GM12878 (cell line): ENCODE measurements at regions not wholly inside any gene's neighbourhood (a gene's known extent, or its start where the extent isn't known, plus 50 kb on each side); places are given as distances from the start of the nearest gene placed in this dataset.

Experiments
- ATAC-seq: fragments of 200-7000 bp; cut with Tn5 transposase; 3 replicates; pipeline ENCODE4 v1.9.1; 2020; ENCODE audit warnings: mild to moderate bottlenecking, moderate library complexity
- BruUV-seq: library from RNA; stranded (reverse); fragments of 400-500 nt; replicated peaks from 2 replicates; lab custom pipeline; 2021; lab: Mats Ljungman, UMichigan
- CTCF ChIA-PET: fragments of 300-600 bp; sonication (Branson Sonifier 250); formaldehyde crosslinking; extraction: SDS; loops from one replicate; lab custom pipeline; 2021; ENCODE audit warnings: inconsistent platforms; lab: Yijun Ruan, JAX
- POLR2A ChIA-PET: fragments of 350-600 bp; formaldehyde crosslinking; extraction: SDS; loops from one replicate; lab custom pipeline; 2021; ENCODE audit warnings: inconsistent platforms; lab: Charles Lee
- RAD21 ChIA-PET: fragments of 300-600 bp; sonication (Branson Sonifier 250); formaldehyde crosslinking; loops from one replicate; lab custom pipeline; 2023; ENCODE audit warnings: antibody characterized with exemption; ENCODE audit not compliant: unreplicated experiment; lab: Charles Lee
- SMC1A ChIA-PET: fragments of 300-600 bp; sonication (Branson Sonifier 250); formaldehyde crosslinking; loops from one replicate; lab custom pipeline; 2023; ENCODE audit not compliant: unreplicated experiment, uncharacterized antibody; lab: Charles Lee
- DNase-seq: peaks from one replicate; pipeline ENCODE4 v3.0.0-alpha.2; 2011; ENCODE audit warnings: low read depth, low spot score
- FAIRE-seq: peaks from 3 replicates; lab custom pipeline; 2011; peaks lifted over from hg19 to GRCh38; lab: Jason Lieb, UNC
- H2AFZ ChIP-seq: 2 replicates; pipeline ENCODE4 v1.6.0; 2011; ENCODE audit warnings: low read depth, low read length, control low read depth; ENCODE audit not compliant: control insufficient read depth
- H3K27ac ChIP-seq: 2 replicates; pipeline ENCODE4 v1.5.1; 2011; ENCODE audit warnings: control low read depth; ENCODE audit not compliant: control insufficient read depth, insufficient read depth
- H3K27me3 ChIP-seq, 2 experiments: replicated peaks in 1 of 2; 2 replicates each; pipeline versions ENCODE4 v1.6.0 to v1.6.1; 2011; ENCODE audit warnings: low read length in 1 of 2; ENCODE audit not compliant: control insufficient read depth in 2 of 2, insufficient read depth in 2 of 2
- H3K36me3 ChIP-seq, 2 experiments: 2 replicates each; pipeline ENCODE4 v1.5.1; 2011; ENCODE audit warnings: low read length in 1 of 2; ENCODE audit not compliant: control insufficient read depth in 2 of 2, insufficient read depth in 2 of 2
- H3K4me1 ChIP-seq: 2 replicates; pipeline ENCODE4 v1.6.1; 2011; ENCODE audit warnings: mild to moderate bottlenecking, low read length, moderate library complexity, mixed read lengths; ENCODE audit not compliant: control insufficient read depth, insufficient read depth
- H3K4me2 ChIP-seq: 2 replicates; pipeline ENCODE4 v1.6.0; 2011; ENCODE audit warnings: control low read depth; ENCODE audit not compliant: control insufficient read depth, insufficient read depth
- H3K4me3 ChIP-seq: fragments of 200-600 bp; sonication (generic); 2 replicates; pipeline ENCODE4 v1.5.1; 2016
- H3K79me2 ChIP-seq: 2 replicates; pipeline ENCODE4 v1.6.0; 2011; ENCODE audit warnings: low read length; ENCODE audit not compliant: control insufficient read depth, insufficient read depth
- H3K9ac ChIP-seq: 2 replicates; pipeline ENCODE4 v1.8.0; 2011; ENCODE audit warnings: low read length, control low read depth, mixed read lengths; ENCODE audit not compliant: control insufficient read depth, insufficient read depth
- H3K9me3 ChIP-seq: replicated peaks from 3 replicates; pipeline ENCODE4 v1.5.1; 2011; ENCODE audit warnings: mild to moderate bottlenecking, low read length; ENCODE audit not compliant: control insufficient read depth, insufficient read depth
- H4K20me1 ChIP-seq: 2 replicates; pipeline ENCODE4 v1.6.0; 2011; ENCODE audit not compliant: control insufficient read depth, insufficient read depth
- KLF5 ChIP-seq: fragments of 450-650 bp; IDR thresholded peaks from 2 replicates; pipeline ENCODE4 v1.6.1; 2014; ENCODE audit warnings: mild to moderate bottlenecking; ENCODE audit not compliant: partially characterized antibody
- LARP7 ChIP-seq: fragments of 450-650 bp; IDR thresholded peaks from 2 replicates; pipeline ENCODE4 v1.6.1; 2017; ENCODE audit warnings: mild to moderate bottlenecking
- WGBS: methylation state at CpG from one replicate; pipeline ENCODE4 v1.1.6; 2016; ENCODE audit warnings: low lambda C conversion rate; ENCODE audit not compliant: insufficient replicate concordance, insufficient coverage; ENCODE audit errors: missing lambda C conversion rate; 5-methylcytosine and 5-hydroxymethylcytosine counted together
- in situ Hi-C: fragments of 300-500 bp; cut with MboI; formaldehyde crosslinking; loops from 9 replicates; pipeline ENCODE4 v1.14.3; 2018; ENCODE audit warnings: mixed read lengths
- intact Hi-C: fragments of 100-400 bp; cut with micrococcal nuclease; formaldehyde crosslinking; loops from one replicate; pipeline ENCODE4 v1.14.2; 2022; ENCODE audit not compliant: unreplicated experiment

GRCh38 chr22:23509571-23510302 is 70.4 kb downstream of the IGLL1 start:
- Histone ChIP-seq H4K20me1 (no peaks in the 10 kb centered on the region), H3K4me3 (no peak overlapping the region), H3K36me3 (no peaks in the 10 kb centered on the region), H2AFZ (no peak overlapping the region), H3K9me3 (no peaks in the 10 kb centered on the region), H3K27ac (no peak overlapping the region), H3K4me1 (no peaks in the 10 kb centered on the region), H3K27me3 (no peaks in the 10 kb centered on the region), H3K79me2 (no peaks in the 10 kb centered on the region), H3K4me2 (no peak overlapping the region), H3K9ac (no peak overlapping the region)
- FAIRE-seq (no peak), DNase-seq (no peak), ATAC-seq (no peak)
- 40% methylated on average over 11 of the region's 11 CpGs for WGBS
- TF ChIP-seq KLF5: no peak
- ChIA-PET POLR2A (no interaction called here), RAD21 (no interaction called here), CTCF (no interaction called here), SMC1A (no interaction called here)
- in situ Hi-C loops: no loop called here
- intact Hi-C loops: no loop called here
- no TSS peak for BruUV-seq

- DNase-seq: no peak
- Histone ChIP-seq H3K79me2 (no peaks in the 10 kb centered on the region), H4K20me1 (no peaks in the 10 kb centered on the region), H3K4me1 (no peaks in the 10 kb centered on the region), H3K36me3 (no peaks in the 10 kb centered on the region), H3K4me3 (no peak overlapping the region), H2AFZ (no peak overlapping the region), H3K9me3 (no peaks in the 10 kb centered on the region), H3K27me3 (no peaks in the 10 kb centered on the region), H3K27ac (no peak overlapping the region), H3K9ac (no peak overlapping the region), H3K4me2 (no peak overlapping the region)
- 0% methylated on average over 10 of the region's 10 CpGs for WGBS
- TF ChIP-seq LARP7: no peak
- no peak for FAIRE-seq
- ChIA-PET POLR2A (no interaction called here), SMC1A (interaction anchor here (1.0 kb wide), 1 partner anchor 81 kb away, joined by 3 read pairs; no protein-coding TSS in a partner anchor), RAD21 (no interaction called here), CTCF (no interaction called here)
- intact Hi-C loops (no loop called here), in situ Hi-C loops (no loop called here)
- no TSS peak for BruUV-seq
- no peak for ATAC-seq
Measured at GRCh38 chr22:23504516-23504915, 75.6 kb downstream of the IGLL1 start.
